ENCODE measurements at regions not wholly inside any gene's neighbourhood (a gene's known extent, or its start where the extent isn't known, plus 50 kb on each side); places are given as distances from the start of the nearest gene placed in this dataset.
A peak's percentile ranks its signal among the peaks of the same experiment; 100 is the strongest.
"Not testable (repeated sequence)": the region's sequence is repeated elsewhere in the genome, so short reads cannot be mapped to it uniquely, and the experiment has no call there.

DNA sequence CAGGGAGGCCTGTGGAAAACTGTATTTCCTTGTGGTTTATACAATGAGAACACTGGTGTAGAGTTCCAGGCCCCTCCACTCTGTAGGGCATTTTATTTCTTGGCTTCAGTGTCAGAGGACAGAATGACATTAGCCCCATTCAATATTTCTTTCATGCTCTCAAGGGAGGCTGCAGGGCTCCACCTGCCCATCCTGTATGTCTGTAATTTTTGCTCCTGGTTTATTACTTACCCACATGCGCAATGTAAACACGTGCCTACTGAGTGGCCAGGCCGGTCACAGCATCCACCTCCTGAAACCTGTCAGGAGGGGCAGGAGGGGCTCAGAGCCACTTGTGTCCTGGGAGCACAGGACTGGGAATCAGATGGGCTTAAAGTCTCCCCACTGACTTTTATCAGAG is 82.4 kb downstream of the GADD45G start:
- H3K27ac Mint-ChIP-seq, result no peak overlapping the region
- peaks cover 4% of the 10 kb centered on the region for H3K9me3 Mint-ChIP-seq
- Histone ChIP-seq H3K4me1 (ENCODE audit: control insufficient read depth, insufficient read depth, low read length) (peaks cover 4% of the 10 kb centered on the region), H3K36me3 (ENCODE audit: control insufficient read depth, insufficient read depth, low read length) (no peaks in the 10 kb centered on the region), H3K9ac (ENCODE audit: extremely low read depth, low read length, poor library complexity, severe bottlenecking) (no peak overlapping the region), H3K27me3 (ENCODE audit: control insufficient read depth, insufficient read depth, low read length, poor library complexity, severe bottlenecking) (peaks cover 8% of the 10 kb centered on the region), H3K4me3 (ENCODE audit: low read length) (no peak overlapping the region), H3K9me3 (ENCODE audit: control insufficient read depth, low read length) (peaks cover 4% of the 10 kb centered on the region), H3K27ac (ENCODE audit: low read depth, low read length) (no peak overlapping the region)
- no peaks in the 10 kb centered on the region for H3K36me3 Mint-ChIP-seq (ENCODE audit: low read depth)
- peaks cover 19% of the 10 kb centered on the region for H3K4me1 Mint-ChIP-seq
- no peak overlapping the region for H3K4me3 Mint-ChIP-seq
- peaks cover 17% of the 10 kb centered on the region for H3K27me3 Mint-ChIP-seq (ENCODE audit: insufficient read depth)
- DNase-seq, result no peak
- 83 to 94% methylated on average over 3 of the region's 3 CpGs for WGBS, 2 experiments (ENCODE audit: insufficient coverage in 1 of 2, insufficient read length in 1 of 2)
- TF ChIP-seq, protein P1, sequence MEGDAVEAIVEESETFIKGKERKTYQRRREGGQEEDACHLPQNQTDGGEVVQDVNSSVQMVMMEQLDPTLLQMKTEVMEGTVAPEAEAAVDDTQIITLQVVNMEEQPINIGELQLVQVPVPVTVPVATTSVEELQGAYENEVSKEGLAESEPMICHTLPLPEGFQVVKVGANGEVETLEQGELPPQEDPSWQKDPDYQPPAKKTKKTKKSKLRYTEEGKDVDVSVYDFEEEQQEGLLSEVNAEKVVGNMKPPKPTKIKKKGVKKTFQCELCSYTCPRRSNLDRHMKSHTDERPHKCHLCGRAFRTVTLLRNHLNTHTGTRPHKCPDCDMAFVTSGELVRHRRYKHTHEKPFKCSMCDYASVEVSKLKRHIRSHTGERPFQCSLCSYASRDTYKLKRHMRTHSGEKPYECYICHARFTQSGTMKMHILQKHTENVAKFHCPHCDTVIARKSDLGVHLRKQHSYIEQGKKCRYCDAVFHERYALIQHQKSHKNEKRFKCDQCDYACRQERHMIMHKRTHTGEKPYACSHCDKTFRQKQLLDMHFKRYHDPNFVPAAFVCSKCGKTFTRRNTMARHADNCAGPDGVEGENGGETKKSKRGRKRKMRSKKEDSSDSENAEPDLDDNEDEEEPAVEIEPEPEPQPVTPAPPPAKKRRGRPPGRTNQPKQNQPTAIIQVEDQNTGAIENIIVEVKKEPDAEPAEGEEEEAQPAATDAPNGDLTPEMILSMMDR (conservative IDR thresholded peaks at IDR 0.05), result no peak

DNA sequence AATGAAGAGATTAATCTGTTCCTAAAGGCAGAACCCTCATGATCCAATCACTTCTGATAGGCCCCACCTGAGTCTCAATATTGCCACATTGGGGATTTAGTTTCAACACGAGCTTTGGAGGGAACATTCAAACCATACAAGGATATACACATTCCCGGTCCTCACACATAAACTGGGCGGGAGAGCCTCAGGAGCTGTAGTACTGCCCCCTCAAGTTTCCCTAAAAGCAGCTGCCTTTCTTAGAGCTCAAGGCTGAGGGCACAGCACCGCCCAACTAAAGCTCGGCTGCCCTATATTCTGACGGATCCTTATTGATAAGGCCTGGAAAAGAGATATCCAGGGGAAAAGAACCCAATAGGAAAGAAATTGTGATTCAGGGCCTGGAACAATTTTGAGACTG is 83.0 kb downstream of the GADD45G start:
- no peaks in the 10 kb centered on the region for H3K9me3 ChIP-seq (ENCODE audit: control insufficient read depth, low read length)
- TF ChIP-seq, protein P1 (conservative IDR thresholded peaks at IDR 0.05), result no peak
- H3K9me3 Mint-ChIP-seq, result no peaks in the 10 kb centered on the region
- no peak overlapping the region for H3K9ac ChIP-seq (ENCODE audit: extremely low read depth, low read length, poor library complexity, severe bottlenecking)
- no peak overlapping the region for H3K27ac Mint-ChIP-seq
- peaks cover 4% of the 10 kb centered on the region for H3K4me1 ChIP-seq (ENCODE audit: control insufficient read depth, insufficient read depth, low read length)
- WGBS, 2 experiments (ENCODE audit: insufficient coverage in 1 of 2, insufficient read length in 1 of 2), result 85 to 89% methylated on average over 5 to 6 of the region's 6 CpGs
- peaks cover 16% of the 10 kb centered on the region for H3K27me3 Mint-ChIP-seq (ENCODE audit: insufficient read depth)
- DNase-seq, result no peak
- no peak overlapping the region for H3K4me3 Mint-ChIP-seq
- no peak overlapping the region for H3K4me3 ChIP-seq (ENCODE audit: low read length)
- H3K4me1 Mint-ChIP-seq, result peaks cover 20% of the 10 kb centered on the region
- no peaks in the 10 kb centered on the region for H3K36me3 Mint-ChIP-seq (ENCODE audit: low read depth)
- H3K36me3 ChIP-seq (ENCODE audit: control insufficient read depth, insufficient read depth, low read length), result no peaks in the 10 kb centered on the region
- peaks cover 8% of the 10 kb centered on the region for H3K27me3 ChIP-seq (ENCODE audit: control insufficient read depth, insufficient read depth, low read length, poor library complexity, severe bottlenecking)
- no peak overlapping the region for H3K27ac ChIP-seq (ENCODE audit: low read depth, low read length)

DNA sequence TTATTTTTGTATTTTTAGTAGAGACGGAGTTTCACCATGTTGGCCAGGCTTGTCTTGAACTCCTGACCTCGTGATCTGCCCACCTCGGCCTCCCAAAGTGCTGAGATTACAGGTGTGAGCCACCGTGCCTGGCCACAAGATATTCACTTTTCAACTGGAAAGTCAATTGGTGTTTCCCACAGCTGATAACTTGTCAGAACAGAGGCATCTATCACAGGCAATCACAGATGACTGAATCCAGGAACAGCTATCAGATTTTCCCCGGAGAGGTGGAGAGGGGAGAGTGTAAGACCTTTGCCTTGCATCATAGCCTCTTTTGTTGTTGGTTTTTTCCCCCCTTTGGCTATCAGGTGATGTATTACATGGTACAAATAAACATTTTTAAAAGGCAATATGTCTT is 84.5 kb downstream of the GADD45G start:
- Mint-ChIP-seq H3K4me1 (peaks cover 20% of the 10 kb centered on the region), H3K27me3 (ENCODE audit: insufficient read depth) (peaks cover 20% of the 10 kb centered on the region)
- H3K36me3 Mint-ChIP-seq (ENCODE audit: low read depth); H3K36me3 ChIP-seq (ENCODE audit: control insufficient read depth, insufficient read depth, low read length); H3K9me3 ChIP-seq (ENCODE audit: control insufficient read depth, low read length); H3K4me1 ChIP-seq (ENCODE audit: control insufficient read depth, insufficient read depth, low read length); H3K27ac ChIP-seq (ENCODE audit: low read depth, low read length); H3K9me3 Mint-ChIP-seq; H3K27me3 ChIP-seq (ENCODE audit: control insufficient read depth, insufficient read depth, low read length, poor library complexity, severe bottlenecking); H3K9ac ChIP-seq (ENCODE audit: extremely low read depth, low read length, poor library complexity, severe bottlenecking); H3K4me3 Mint-ChIP-seq; H3K4me3 ChIP-seq (ENCODE audit: low read length); H3K27ac Mint-ChIP-seq: not testable (repeated sequence)
- 76 to 85% methylated on average over 4 to 5 of the region's 5 CpGs for WGBS, 2 experiments (ENCODE audit: insufficient coverage in 1 of 2, insufficient read length in 1 of 2)
- DNase-seq, result peak; percentile 42

DNA sequence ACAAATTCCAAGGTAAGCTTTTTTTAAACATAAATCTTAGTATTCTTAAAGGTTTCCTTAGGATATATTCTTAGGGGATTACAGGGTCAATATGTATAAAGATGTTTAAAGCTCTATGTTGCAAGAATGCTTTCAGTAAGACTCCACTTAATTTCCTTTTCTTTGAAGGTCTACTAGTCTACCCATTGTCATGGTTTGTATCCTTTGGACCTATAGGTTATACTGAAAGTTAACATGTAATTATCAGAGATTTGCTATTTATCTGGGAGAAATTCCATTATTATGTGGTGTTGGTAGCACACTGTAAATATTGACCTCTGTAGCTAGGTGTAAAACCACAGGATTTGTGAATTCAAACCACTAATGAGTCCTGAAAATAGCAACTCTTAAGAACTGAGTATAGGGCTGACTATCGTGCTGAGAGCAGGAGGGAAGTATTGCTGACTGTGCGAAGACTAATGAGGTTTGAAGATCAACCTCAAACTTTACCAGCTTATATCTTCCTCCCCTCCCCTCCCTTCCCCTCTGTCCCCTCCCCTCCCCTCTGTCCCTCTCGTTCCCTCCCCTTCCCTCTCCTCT is 85.6 kb downstream of the GADD45G start:
- WGBS, 2 experiments (ENCODE audit: insufficient coverage in 1 of 2, insufficient read length in 1 of 2), result 53 to 80% methylated on average over 1 to 3 of the region's 3 CpGs
- H3K9me3 Mint-ChIP-seq, result no peaks in the 10 kb centered on the region
- Histone ChIP-seq H3K9ac (ENCODE audit: extremely low read depth, low read length, poor library complexity, severe bottlenecking) (no peak overlapping the region), H3K9me3 (ENCODE audit: control insufficient read depth, low read length) (no peaks in the 10 kb centered on the region), H3K36me3 (ENCODE audit: control insufficient read depth, insufficient read depth, low read length) (no peaks in the 10 kb centered on the region), H3K4me3 (ENCODE audit: low read length) (no peak overlapping the region), H3K4me1 (ENCODE audit: control insufficient read depth, insufficient read depth, low read length) (peaks cover 6% of the 10 kb centered on the region), H3K27ac (ENCODE audit: low read depth, low read length) (no peak overlapping the region), H3K27me3 (ENCODE audit: control insufficient read depth, insufficient read depth, low read length, poor library complexity, severe bottlenecking) (peaks cover 8% of the 10 kb centered on the region)
- H3K27ac Mint-ChIP-seq, result no peak overlapping the region
- H3K4me1 Mint-ChIP-seq, result peaks cover 30% of the 10 kb centered on the region
- H3K27me3 Mint-ChIP-seq (ENCODE audit: insufficient read depth), result peaks cover 14% of the 10 kb centered on the region
- H3K4me3 Mint-ChIP-seq, result no peak overlapping the region
- no peak for DNase-seq
- TF ChIP-seq, protein P1 (conservative IDR thresholded peaks at IDR 0.05), result no peak
- H3K36me3 Mint-ChIP-seq (ENCODE audit: low read depth), result no peaks in the 10 kb centered on the region

Measured in endodermal cell (in vitro differentiated cells).